Chondrocyte (in vitro differentiated cells): ENCODE measurements at regions not wholly inside any gene's neighbourhood (a gene's known extent, or its start where the extent isn't known, plus 50 kb on each side); places are given as distances from the start of the nearest gene placed in this dataset.

Experiments
- DNase-seq: peaks from one replicate; pipeline ENCODE4 v3.0.0; 2021; ENCODE audit warnings: mixed read lengths, low spot score
- H3K27ac Mint-ChIP-seq: one replicate; pipeline ENCODE4 v1.8.0; 2021; ENCODE audit warnings: mild to moderate bottlenecking, moderate library complexity, mixed read lengths; ENCODE audit not compliant: unreplicated experiment
- H3K27me3 Mint-ChIP-seq: 2 replicates; pipeline ENCODE4 v1.8.0; 2021; ENCODE audit warnings: low read depth, mixed read lengths
- H3K36me3 Mint-ChIP-seq: 2 replicates; pipeline ENCODE4 v1.8.0; 2021; ENCODE audit warnings: low read depth, mixed read lengths
- H3K4me1 Mint-ChIP-seq: 2 replicates; pipeline ENCODE4 v1.8.0; 2021; ENCODE audit warnings: low read depth, mild to moderate bottlenecking, mixed read lengths
- H3K4me3 Mint-ChIP-seq: one replicate; pipeline ENCODE4 v1.8.0; 2021; ENCODE audit warnings: mild to moderate bottlenecking, moderate library complexity, mixed read lengths; ENCODE audit not compliant: unreplicated experiment
- H3K9me3 Mint-ChIP-seq: 2 replicates; pipeline ENCODE4 v1.8.0; 2021; ENCODE audit warnings: low read depth, mixed read lengths
- TF ChIP-seq, protein P1 (sequence below): fragments of 200-600 bp; sonication (generic); IDR thresholded peaks from 2 replicates; pipeline ENCODE4 v1.5.0; 2021; ENCODE audit warnings: antibody characterized with exemption, mild to moderate bottlenecking, moderate library complexity

DNA sequence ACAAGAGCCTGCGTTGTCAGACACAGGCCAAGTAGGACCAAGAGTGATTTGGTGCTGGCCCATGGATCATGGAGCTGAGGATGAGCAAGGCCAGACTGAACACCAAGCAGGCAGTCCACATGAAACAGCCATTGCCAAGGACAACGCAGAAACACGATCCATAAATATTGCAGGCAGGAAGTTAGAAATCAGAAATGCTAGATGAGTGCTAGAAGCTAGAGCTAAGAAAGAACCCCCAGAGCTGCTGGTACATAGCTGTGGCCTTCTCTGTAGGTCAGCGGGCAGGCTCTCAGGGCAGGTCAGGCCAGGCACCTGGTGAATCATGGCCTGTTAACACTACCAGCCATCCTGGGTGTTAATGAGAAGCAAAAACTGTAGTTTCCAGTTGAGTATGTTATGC lies 119.7 kb downstream of the ALDH8A1 start:
- peaks cover under 1% of the 10 kb centered on the region for H3K36me3 Mint-ChIP-seq
- peaks cover 31% of the 10 kb centered on the region for H3K4me1 Mint-ChIP-seq
- H3K4me3 Mint-ChIP-seq: no peak overlapping the region
- TF ChIP-seq, protein P1, sequence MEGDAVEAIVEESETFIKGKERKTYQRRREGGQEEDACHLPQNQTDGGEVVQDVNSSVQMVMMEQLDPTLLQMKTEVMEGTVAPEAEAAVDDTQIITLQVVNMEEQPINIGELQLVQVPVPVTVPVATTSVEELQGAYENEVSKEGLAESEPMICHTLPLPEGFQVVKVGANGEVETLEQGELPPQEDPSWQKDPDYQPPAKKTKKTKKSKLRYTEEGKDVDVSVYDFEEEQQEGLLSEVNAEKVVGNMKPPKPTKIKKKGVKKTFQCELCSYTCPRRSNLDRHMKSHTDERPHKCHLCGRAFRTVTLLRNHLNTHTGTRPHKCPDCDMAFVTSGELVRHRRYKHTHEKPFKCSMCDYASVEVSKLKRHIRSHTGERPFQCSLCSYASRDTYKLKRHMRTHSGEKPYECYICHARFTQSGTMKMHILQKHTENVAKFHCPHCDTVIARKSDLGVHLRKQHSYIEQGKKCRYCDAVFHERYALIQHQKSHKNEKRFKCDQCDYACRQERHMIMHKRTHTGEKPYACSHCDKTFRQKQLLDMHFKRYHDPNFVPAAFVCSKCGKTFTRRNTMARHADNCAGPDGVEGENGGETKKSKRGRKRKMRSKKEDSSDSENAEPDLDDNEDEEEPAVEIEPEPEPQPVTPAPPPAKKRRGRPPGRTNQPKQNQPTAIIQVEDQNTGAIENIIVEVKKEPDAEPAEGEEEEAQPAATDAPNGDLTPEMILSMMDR: no peak
- H3K27ac Mint-ChIP-seq: no peak overlapping the region
- H3K27me3 Mint-ChIP-seq: no peaks in the 10 kb centered on the region
- H3K9me3 Mint-ChIP-seq: peaks cover 5% of the 10 kb centered on the region
- DNase-seq: no peak

DNA sequence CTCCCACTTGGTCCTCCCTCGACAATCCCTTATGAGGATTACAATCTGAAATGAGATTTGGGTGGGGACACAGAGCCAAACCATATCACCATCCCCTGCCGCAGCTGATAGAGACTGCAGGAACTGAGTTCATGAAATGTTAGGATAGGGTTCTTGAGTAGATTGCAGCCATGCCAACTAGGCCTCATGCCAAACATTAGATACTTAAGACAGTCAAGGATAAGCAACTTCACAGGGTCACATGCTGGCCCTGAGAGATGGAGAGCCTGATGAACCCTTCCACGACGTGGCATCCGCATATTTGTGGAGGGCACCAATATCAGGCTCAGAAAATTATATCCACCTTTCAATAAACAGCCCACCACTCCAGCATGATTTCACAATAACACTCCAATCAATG lies 121.3 kb downstream of the ALDH8A1 start:
- H3K36me3 Mint-ChIP-seq: peaks cover 2% of the 10 kb centered on the region
- H3K4me3 Mint-ChIP-seq: no peak overlapping the region
- H3K9me3 Mint-ChIP-seq: peaks cover 6% of the 10 kb centered on the region
- no peak overlapping the region for H3K27ac Mint-ChIP-seq
- TF ChIP-seq, protein P1: no peak
- H3K27me3 Mint-ChIP-seq: no peaks in the 10 kb centered on the region
- peaks cover 22% of the 10 kb centered on the region for H3K4me1 Mint-ChIP-seq
- no peak for DNase-seq

DNA sequence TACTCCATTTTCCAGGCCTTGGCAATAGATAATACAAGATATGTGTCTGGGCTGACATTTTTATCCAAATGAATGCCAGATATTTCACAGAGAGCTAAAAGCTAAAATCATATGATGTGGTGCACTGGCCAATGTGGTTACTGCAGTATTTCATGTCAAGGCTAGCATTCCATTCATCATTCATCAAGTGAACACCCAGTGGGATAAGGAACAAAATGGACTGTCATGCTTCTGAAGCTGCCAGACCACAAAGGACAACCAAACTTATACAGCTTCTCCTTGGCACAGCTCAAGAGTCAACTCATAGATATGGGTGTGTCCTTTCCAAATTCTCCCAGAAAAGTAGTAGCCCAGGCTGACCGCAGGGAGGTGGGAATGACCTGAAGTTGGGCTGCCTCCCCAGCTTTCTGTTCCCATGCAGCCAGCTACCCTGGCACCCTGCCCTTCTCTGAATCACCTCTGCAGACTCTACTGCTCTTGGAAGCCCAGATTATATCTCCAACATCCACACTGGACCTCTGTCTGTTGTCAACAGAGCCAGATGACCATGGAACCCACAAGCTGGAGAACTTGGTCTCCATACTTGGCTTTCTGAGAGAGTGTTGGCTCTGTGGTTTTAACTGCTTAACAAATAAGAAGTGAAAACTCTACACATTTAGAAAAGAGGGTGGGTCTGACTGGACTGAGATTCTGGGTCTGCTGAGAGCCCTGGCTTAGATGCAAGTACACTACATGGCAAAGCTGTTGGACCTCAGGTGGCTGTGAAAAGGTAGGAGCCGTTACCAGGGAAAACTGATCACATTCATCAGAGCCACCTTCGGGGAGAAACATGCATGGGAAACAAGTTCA lies 122.8 kb downstream of the ALDH8A1 start:
- TF ChIP-seq, protein P1: peak; percentile 40
- Mint-ChIP-seq H3K4me1 (peaks cover 38% of the 10 kb centered on the region), H3K4me3 (no peak overlapping the region), H3K9me3 (peaks cover 6% of the 10 kb centered on the region), H3K36me3 (peaks cover 2% of the 10 kb centered on the region), H3K27ac (peak overlapping the region; percentile 85), H3K27me3 (no peaks in the 10 kb centered on the region)
- DNase-seq: no peak

DNA sequence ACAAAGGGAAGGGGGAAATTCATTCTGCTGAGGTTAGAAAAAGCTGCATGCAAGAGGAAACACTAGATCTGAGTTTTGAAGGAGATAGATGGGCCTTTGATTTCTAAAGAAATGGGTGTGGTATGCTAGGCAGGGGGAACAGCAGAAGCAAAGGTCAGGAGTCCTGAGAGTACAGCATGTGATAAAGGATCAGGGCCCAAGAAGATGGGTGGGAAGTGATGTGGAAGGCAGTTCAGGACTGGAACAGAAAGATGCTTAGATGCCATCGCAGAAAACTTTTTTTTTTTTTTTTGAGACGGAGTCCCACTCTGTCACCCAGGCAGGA lies 126.2 kb downstream of the ALDH8A1 start:
- DNase-seq: no peak
- TF ChIP-seq, protein P1: no peak
- Mint-ChIP-seq H3K9me3 (peaks cover 6% of the 10 kb centered on the region), H3K36me3 (peaks cover 2% of the 10 kb centered on the region), H3K4me3 (no peak overlapping the region), H3K27me3 (no peaks in the 10 kb centered on the region), H3K4me1 (peaks cover 50% of the 10 kb centered on the region), H3K27ac (peak overlapping the region; percentile 55)

DNA sequence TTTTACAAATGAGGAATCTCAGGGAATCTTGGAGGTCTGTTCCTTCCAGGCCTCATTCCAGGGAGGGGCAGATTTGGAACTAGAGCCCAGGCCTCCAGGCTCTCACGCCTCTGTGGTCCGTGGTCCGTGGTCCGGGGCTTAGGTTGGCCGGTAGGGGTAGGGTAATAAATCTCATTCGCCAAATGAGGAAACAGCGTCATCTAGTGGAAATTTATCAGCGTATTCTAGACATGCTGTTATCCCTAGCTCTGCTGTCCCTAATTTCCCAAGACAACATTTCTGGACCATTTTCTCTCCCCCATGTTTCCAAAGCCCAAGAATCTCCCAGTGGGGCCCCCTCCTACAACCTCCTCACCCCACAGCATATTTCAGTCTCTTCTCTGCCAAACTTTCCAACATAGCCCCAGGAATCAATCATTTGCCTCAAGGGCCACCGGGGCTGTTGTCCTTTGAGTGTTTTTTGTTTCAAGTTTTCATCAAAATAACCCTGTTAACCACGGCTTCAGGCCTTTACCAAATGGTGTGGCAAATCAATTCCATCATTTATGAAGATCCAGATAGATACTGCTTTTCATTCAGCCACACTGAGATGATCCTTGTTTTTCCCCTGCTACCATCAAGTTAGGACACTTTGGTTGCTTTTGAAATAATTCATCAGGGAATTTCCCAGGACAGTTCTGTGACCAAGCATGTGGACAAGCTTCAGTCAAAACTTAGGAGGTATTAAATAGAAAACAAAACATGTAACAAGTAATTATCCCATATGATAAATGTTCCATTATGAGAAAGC lies 126.8 kb downstream of the ALDH8A1 start:
- TF ChIP-seq, protein P1: peak; percentile 97
- Mint-ChIP-seq H3K27me3 (no peaks in the 10 kb centered on the region), H3K9me3 (peaks cover 6% of the 10 kb centered on the region), H3K27ac (peak overlapping the region; percentile 67), H3K4me1 (peaks cover 50% of the 10 kb centered on the region), H3K36me3 (peaks cover 2% of the 10 kb centered on the region), H3K4me3 (no peak overlapping the region)
- no peak for DNase-seq
